ENCODE measurements at regions not wholly inside any gene's neighbourhood (a gene's known extent, or its start where the extent isn't known, plus 50 kb on each side); places are given as distances from the start of the nearest gene placed in this dataset.
"Not testable (repeated sequence)": the region's sequence is repeated elsewhere in the genome, so short reads cannot be mapped to it uniquely, and the experiment has no call there.

- no peaks in the 10 kb centered on the region for H3K4me1 ChIP-seq
- no peaks in the 10 kb centered on the region for H3K9me3 ChIP-seq (ENCODE audit: control insufficient read depth, low read length)
- H3K4me2 ChIP-seq (ENCODE audit: low read length) = no peak overlapping the region
- H3K27ac ChIP-seq = no peak overlapping the region
- H3K9ac ChIP-seq = no peak overlapping the region
- TF ChIP-seq, protein P1, sequence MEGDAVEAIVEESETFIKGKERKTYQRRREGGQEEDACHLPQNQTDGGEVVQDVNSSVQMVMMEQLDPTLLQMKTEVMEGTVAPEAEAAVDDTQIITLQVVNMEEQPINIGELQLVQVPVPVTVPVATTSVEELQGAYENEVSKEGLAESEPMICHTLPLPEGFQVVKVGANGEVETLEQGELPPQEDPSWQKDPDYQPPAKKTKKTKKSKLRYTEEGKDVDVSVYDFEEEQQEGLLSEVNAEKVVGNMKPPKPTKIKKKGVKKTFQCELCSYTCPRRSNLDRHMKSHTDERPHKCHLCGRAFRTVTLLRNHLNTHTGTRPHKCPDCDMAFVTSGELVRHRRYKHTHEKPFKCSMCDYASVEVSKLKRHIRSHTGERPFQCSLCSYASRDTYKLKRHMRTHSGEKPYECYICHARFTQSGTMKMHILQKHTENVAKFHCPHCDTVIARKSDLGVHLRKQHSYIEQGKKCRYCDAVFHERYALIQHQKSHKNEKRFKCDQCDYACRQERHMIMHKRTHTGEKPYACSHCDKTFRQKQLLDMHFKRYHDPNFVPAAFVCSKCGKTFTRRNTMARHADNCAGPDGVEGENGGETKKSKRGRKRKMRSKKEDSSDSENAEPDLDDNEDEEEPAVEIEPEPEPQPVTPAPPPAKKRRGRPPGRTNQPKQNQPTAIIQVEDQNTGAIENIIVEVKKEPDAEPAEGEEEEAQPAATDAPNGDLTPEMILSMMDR (IDR thresholded peaks at IDR 0.05) = no peak
- no peaks in the 10 kb centered on the region for H3K79me2 ChIP-seq
- H2AFZ ChIP-seq = no peak overlapping the region
- H3K36me3 ChIP-seq (ENCODE audit: control insufficient read depth, insufficient read depth, low read length) = no peaks in the 10 kb centered on the region
- H3K27me3 ChIP-seq (ENCODE audit: control insufficient read depth, insufficient read depth, low read length) = no peaks in the 10 kb centered on the region
- no peak overlapping the region for H3K4me3 ChIP-seq (ENCODE audit: low read depth, low read length)
Measured at GRCh38 chr6:15017261-15017660, 228.6 kb upstream of the JARID2 start.

GRCh38 chr6:15017803-15018202 lies 228.1 kb upstream of the JARID2 start:
- no peak overlapping the region for H3K27ac ChIP-seq

DNA sequence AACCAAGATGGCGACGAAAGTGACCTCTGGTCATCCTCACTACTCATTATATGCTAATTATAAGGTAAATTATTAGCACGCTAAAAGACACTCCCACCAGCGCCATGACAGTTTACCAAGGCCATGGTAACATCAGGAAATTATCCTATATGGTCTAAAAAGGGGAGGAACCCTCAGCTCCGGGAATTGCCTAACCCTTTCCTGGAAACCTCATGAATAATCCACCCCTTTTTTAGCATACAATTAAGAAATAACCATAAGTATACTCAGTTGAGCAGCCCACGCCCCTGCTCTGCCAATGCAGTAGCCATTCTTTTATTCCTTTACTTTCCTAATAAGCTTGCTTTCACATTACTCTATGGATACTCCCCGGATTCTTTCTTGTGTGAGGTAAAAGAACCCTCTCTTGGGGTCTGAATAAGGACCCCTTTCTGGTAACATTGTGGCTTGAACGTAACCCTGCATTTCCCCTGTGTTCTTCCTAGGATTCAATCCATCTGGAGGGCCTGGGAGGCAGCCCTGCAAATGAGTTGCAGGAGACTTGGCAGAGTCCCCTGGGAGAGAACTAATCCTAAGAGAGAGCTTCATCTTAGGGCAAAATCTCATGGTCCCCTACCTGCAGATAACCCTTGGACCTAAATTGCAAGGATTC lies 225.6 kb upstream of the JARID2 start:
- Histone ChIP-seq H3K4me2 (ENCODE audit: low read length) (no peak overlapping the region), H3K4me1 (no peaks in the 10 kb centered on the region), H3K27ac (no peak overlapping the region), H3K9me3 (ENCODE audit: control insufficient read depth, low read length) (no peaks in the 10 kb centered on the region), H3K9ac (no peak overlapping the region), H3K79me2 (no peaks in the 10 kb centered on the region), H3K36me3 (ENCODE audit: control insufficient read depth, insufficient read depth, low read length) (no peaks in the 10 kb centered on the region), H3K4me3 (ENCODE audit: low read depth, low read length) (no peak overlapping the region), H3K27me3 (ENCODE audit: control insufficient read depth, insufficient read depth, low read length) (no peaks in the 10 kb centered on the region), H2AFZ (no peak overlapping the region)
- TF ChIP-seq, protein P1 (IDR thresholded peaks at IDR 0.05) = no peak

More at GRCh38 chr6:15017803-15018202, 228.1 kb upstream of the JARID2 start:
- no peaks in the 10 kb centered on the region for H3K79me2 ChIP-seq
- no peak overlapping the region for H2AFZ ChIP-seq
- H3K27me3 ChIP-seq (ENCODE audit: control insufficient read depth, insufficient read depth, low read length) = no peaks in the 10 kb centered on the region
- H3K36me3 ChIP-seq (ENCODE audit: control insufficient read depth, insufficient read depth, low read length) = no peaks in the 10 kb centered on the region
- no peak overlapping the region for H3K4me2 ChIP-seq (ENCODE audit: low read length)
- no peaks in the 10 kb centered on the region for H3K9me3 ChIP-seq (ENCODE audit: control insufficient read depth, low read length)
- no peak overlapping the region for H3K4me3 ChIP-seq (ENCODE audit: low read depth, low read length)
- H3K4me1 ChIP-seq = no peaks in the 10 kb centered on the region
- TF ChIP-seq, protein P1 (IDR thresholded peaks at IDR 0.05) = no peak
- no peak overlapping the region for H3K9ac ChIP-seq

- TF ChIP-seq, protein P1 (IDR thresholded peaks at IDR 0.05) = no peak
- Histone ChIP-seq H3K79me2 (no peaks in the 10 kb centered on the region), H2AFZ (no peak overlapping the region), H3K27me3 (ENCODE audit: control insufficient read depth, insufficient read depth, low read length) (no peaks in the 10 kb centered on the region), H3K4me2 (ENCODE audit: low read length) (no peak overlapping the region), H3K27ac (no peak overlapping the region), H3K9ac (no peak overlapping the region), H3K36me3 (ENCODE audit: control insufficient read depth, insufficient read depth, low read length) (no peaks in the 10 kb centered on the region), H3K4me3 (ENCODE audit: low read depth, low read length) (no peak overlapping the region), H3K9me3 (ENCODE audit: control insufficient read depth, low read length) (no peaks in the 10 kb centered on the region), H3K4me1 (no peaks in the 10 kb centered on the region)
Measured at GRCh38 chr6:15021074-15021473, 224.8 kb upstream of the JARID2 start.

DNA sequence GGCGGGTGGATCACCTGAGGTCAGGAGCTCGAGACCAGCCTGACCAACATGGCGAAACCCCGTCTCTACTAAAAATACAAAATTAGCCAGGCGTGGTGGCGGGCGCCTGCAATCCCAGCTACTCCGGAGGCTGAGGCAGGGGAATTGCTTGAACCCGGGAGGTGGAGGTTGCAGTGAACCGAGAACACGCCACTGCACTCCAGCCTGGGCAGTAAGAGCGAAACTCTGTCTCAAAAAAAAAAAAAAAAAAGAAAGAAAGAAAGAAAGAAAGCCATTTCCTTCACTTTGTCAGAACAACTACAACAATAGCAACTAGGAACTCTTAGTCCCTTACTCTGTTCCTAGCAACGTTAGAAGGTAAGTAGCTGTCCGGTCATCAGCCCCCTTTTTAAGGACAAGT lies 222.9 kb upstream of the JARID2 start:
- not testable (repeated sequence) for H3K9ac ChIP-seq; H3K27ac ChIP-seq; H3K4me2 ChIP-seq (ENCODE audit: low read length)

More for the DNA sequence above, 222.9 kb upstream of the JARID2 start:
- not testable (repeated sequence) for H3K9me3 ChIP-seq (ENCODE audit: control insufficient read depth, low read length); H2AFZ ChIP-seq; H3K4me1 ChIP-seq; H3K36me3 ChIP-seq (ENCODE audit: control insufficient read depth, insufficient read depth, low read length); H3K4me3 ChIP-seq (ENCODE audit: low read depth, low read length); H3K79me2 ChIP-seq; H3K27me3 ChIP-seq (ENCODE audit: control insufficient read depth, insufficient read depth, low read length)

Data from parathyroid adenoma (tissue), 2 donors.